ENCODE measurements at regions not wholly inside any gene's neighbourhood (a gene's known extent, or its start where the extent isn't known, plus 50 kb on each side); places are given as distances from the start of the nearest gene placed in this dataset.

DNA sequence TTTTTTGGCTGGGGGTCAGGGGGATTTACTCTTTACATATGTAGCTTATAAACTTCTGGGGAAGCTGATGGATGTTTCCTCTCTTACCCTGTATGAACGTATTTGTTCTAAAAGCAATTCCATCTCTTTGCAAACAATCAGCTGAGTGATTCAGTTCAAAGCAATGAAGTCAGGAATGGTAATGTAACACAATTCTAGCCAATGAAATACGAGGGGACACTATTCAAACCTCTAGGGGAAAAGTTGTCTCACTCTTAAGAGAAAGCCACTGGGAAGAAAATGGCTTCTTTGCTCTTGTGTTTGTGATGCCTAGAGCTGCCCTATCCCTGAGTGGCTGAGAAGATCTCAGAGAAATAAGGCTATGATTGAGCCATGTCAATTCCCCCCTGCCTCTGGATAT lies 134.8 kb upstream of the SEMA3C start:
- TF ChIP-seq CTCF (IDR thresholded peaks at IDR 0.05) (no peak), POLR2AphosphoS5 (IDR thresholded peaks at IDR 0.05) (no peak), POLR2A (IDR thresholded peaks at IDR 0.05) (no peak), EP300 (IDR thresholded peaks at IDR 0.05) (no peak)

All from sigmoid colon (tissue), 4 donors.